ENCODE measurements at regions not wholly inside any gene's neighbourhood (a gene's known extent, or its start where the extent isn't known, plus 50 kb on each side); places are given as distances from the start of the nearest gene placed in this dataset.

DNA sequence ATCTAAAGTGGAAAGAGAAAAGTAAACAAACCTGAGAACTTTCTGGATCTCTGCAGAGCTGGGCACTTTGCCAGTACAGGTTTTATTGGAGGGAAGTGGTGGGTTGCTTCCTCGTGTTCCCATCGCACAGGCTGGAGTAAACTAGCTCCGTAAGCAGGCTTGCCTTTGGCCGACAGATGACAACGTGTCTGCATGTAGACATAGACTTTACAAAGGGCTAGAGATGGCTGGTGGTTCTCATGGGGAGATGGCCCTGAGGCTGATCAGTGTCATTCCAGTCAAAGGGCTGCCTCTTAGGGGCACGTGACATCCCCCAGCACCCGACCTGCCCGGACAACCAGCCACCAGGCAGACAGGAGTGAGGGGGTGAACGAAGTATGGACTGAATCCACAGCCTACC, 98.8 kb downstream of the YTHDF1 start:
- TF ChIP-seq, protein P1, sequence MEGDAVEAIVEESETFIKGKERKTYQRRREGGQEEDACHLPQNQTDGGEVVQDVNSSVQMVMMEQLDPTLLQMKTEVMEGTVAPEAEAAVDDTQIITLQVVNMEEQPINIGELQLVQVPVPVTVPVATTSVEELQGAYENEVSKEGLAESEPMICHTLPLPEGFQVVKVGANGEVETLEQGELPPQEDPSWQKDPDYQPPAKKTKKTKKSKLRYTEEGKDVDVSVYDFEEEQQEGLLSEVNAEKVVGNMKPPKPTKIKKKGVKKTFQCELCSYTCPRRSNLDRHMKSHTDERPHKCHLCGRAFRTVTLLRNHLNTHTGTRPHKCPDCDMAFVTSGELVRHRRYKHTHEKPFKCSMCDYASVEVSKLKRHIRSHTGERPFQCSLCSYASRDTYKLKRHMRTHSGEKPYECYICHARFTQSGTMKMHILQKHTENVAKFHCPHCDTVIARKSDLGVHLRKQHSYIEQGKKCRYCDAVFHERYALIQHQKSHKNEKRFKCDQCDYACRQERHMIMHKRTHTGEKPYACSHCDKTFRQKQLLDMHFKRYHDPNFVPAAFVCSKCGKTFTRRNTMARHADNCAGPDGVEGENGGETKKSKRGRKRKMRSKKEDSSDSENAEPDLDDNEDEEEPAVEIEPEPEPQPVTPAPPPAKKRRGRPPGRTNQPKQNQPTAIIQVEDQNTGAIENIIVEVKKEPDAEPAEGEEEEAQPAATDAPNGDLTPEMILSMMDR (IDR thresholded peaks at IDR 0.05), result no peak
- no peak for TF ChIP-seq EP300 (IDR thresholded peaks at IDR 0.05)
- no peak for TF ChIP-seq POLR2A (IDR thresholded peaks at IDR 0.05)
